Activated CD8-positive, alpha-beta T cell treated with anti-CD3 and anti-CD28 coated beads for 36 hours (primary cell): ENCODE measurements at regions not wholly inside any gene's neighbourhood (a gene's known extent, or its start where the extent isn't known, plus 50 kb on each side); places are given as distances from the start of the nearest gene placed in this dataset.

Experiments
- ATAC-seq: fragments of 200-7000 bp; cut with Tn5 transposase; one replicate; pipeline ENCODE4 v1.10.0; 2021; ENCODE audit warnings: mild to moderate bottlenecking, moderate library complexity
- CTCF ChIA-PET: fragments of 350-600 bp; sonication (Branson Sonifier 250); formaldehyde crosslinking; loops from one replicate; lab custom pipeline; 2021; ENCODE audit warnings: antibody characterized with exemption; lab: Charles Lee
- POLR2A ChIA-PET: fragments of 350-600 bp; sonication (Branson Sonifier 250); formaldehyde crosslinking; loops from one replicate; lab custom pipeline; 2021; ENCODE audit warnings: antibody characterized with exemption; lab: Charles Lee
- DNase-seq: peaks from one replicate; pipeline ENCODE4 v3.0.0-alpha.2; 2020
- H3K27ac Mint-ChIP-seq: one replicate; pipeline ENCODE4 v1.8.0; 2021; ENCODE audit warnings: mild to moderate bottlenecking, mixed read lengths
- H3K27me3 Mint-ChIP-seq: one replicate; pipeline ENCODE4 v1.8.0; 2021; ENCODE audit warnings: mixed read lengths
- H3K36me3 Mint-ChIP-seq: one replicate; pipeline ENCODE4 v1.8.0; 2021; ENCODE audit warnings: low read depth, mixed read lengths
- H3K4me1 Mint-ChIP-seq: one replicate; pipeline ENCODE4 v1.8.0; 2021; ENCODE audit warnings: low read depth, mixed read lengths
- H3K4me3 Mint-ChIP-seq: one replicate; pipeline ENCODE4 v1.8.0; 2021; ENCODE audit warnings: mild to moderate bottlenecking, moderate library complexity, mixed read lengths
- H3K9me3 Mint-ChIP-seq: one replicate; pipeline ENCODE4 v1.8.0; 2021; ENCODE audit warnings: mixed read lengths
- intact Hi-C: fragments of 100-400 bp; cut with micrococcal nuclease; formaldehyde crosslinking; loops from one replicate; pipeline ENCODE4 v1.10.0; 2022
- TF ChIP-seq, protein P1 (sequence below): fragments of 200-600 bp; IDR thresholded peaks from one replicate; pipeline ENCODE4 v1.8.0; 2022; ENCODE audit warnings: antibody characterized with exemption, mild to moderate bottlenecking

DNA sequence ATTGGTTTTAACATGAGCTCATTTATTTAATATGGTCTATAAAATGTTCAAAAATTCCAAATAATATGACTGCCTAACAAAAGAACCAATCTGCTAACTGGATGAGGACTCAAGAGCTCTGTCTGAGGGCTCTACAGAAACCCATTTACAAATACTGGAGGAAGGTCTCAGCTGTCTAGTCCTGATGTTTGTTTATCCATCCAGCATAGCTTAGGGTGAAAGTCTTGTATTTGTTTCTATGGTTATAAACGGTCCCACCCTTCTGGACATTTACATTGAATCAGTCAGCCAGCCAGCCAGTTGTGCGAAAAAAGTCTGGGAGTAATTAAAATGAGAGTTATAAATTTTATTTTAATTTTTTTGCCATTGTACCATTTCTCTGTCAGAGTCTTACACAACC, 220.7 kb downstream of the BMP4 start:
- peaks cover 3% of the 10 kb centered on the region for H3K9me3 Mint-ChIP-seq
- no peaks in the 10 kb centered on the region for H3K27me3 Mint-ChIP-seq
- TF ChIP-seq, protein P1, sequence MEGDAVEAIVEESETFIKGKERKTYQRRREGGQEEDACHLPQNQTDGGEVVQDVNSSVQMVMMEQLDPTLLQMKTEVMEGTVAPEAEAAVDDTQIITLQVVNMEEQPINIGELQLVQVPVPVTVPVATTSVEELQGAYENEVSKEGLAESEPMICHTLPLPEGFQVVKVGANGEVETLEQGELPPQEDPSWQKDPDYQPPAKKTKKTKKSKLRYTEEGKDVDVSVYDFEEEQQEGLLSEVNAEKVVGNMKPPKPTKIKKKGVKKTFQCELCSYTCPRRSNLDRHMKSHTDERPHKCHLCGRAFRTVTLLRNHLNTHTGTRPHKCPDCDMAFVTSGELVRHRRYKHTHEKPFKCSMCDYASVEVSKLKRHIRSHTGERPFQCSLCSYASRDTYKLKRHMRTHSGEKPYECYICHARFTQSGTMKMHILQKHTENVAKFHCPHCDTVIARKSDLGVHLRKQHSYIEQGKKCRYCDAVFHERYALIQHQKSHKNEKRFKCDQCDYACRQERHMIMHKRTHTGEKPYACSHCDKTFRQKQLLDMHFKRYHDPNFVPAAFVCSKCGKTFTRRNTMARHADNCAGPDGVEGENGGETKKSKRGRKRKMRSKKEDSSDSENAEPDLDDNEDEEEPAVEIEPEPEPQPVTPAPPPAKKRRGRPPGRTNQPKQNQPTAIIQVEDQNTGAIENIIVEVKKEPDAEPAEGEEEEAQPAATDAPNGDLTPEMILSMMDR = no peak
- H3K4me3 Mint-ChIP-seq = no peak overlapping the region
- DNase-seq (no peak), ATAC-seq (no peak)
- intact Hi-C loops = no loop called here
- H3K4me1 Mint-ChIP-seq = no peaks in the 10 kb centered on the region
- POLR2A ChIA-PET = no interaction called here
- CTCF ChIA-PET = no interaction called here
- no peak overlapping the region for H3K27ac Mint-ChIP-seq
- no peaks in the 10 kb centered on the region for H3K36me3 Mint-ChIP-seq

DNA sequence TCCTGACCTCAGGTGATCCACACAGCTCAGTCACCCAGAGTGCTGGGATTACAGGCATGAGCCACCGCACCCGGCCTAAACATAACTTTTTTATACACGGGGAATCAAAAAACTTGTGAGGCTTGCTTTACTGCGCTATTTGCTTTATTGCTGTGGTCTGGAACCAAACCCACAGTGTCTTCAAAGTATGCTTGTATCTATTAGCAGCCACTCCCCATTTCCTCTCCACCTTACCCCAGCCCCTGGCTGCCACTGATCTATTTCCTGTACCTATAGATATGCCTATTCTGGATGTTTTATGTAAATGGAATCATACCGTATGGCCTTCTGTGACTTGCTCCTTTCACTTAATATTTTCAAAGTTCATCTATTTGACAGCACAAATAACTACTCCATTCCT, 233.4 kb downstream of the BMP4 start:
- POLR2A ChIA-PET = interaction anchor here (0.6 kb wide), 1 partner anchor 111 kb away, joined by 3 read pairs; no protein-coding TSS in a partner anchor
- DNase-seq = no peak
- Mint-ChIP-seq H3K27ac (no peak overlapping the region), H3K27me3 (no peaks in the 10 kb centered on the region), H3K4me3 (no peak overlapping the region), H3K9me3 (peaks cover 1% of the 10 kb centered on the region), H3K4me1 (no peaks in the 10 kb centered on the region), H3K36me3 (no peaks in the 10 kb centered on the region)
- ATAC-seq = no peak
- intact Hi-C loops = no loop called here
- CTCF ChIA-PET = no interaction called here
- TF ChIP-seq, protein P1 = no peak

DNA sequence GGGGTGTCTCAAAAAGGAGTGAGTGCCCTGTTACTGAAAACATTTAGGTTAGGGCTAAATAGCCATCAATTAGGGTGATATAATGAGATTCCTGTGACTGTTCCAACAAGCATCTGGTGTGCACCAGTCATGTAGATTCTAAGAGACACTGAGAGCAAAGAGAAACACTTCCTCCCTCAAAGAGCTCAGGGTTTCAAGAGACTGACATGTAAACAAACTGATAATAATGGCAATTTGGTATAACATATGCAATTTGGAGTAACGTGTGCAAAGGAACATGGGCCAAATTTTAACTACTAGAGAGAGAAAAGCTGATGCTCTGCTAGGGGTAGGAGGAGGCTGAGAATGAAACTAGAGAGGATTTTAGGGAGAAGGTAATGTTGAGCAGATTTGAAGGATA, 237.1 kb downstream of the BMP4 start:
- Mint-ChIP-seq H3K9me3 (peaks cover 1% of the 10 kb centered on the region), H3K36me3 (no peaks in the 10 kb centered on the region), H3K27me3 (no peaks in the 10 kb centered on the region), H3K27ac (no peak overlapping the region), H3K4me3 (no peak overlapping the region), H3K4me1 (no peaks in the 10 kb centered on the region)
- ATAC-seq = no peak
- CTCF ChIA-PET = no interaction called here
- DNase-seq = no peak
- POLR2A ChIA-PET = no interaction called here
- TF ChIP-seq, protein P1 = no peak
- intact Hi-C loops = no loop called here

DNA sequence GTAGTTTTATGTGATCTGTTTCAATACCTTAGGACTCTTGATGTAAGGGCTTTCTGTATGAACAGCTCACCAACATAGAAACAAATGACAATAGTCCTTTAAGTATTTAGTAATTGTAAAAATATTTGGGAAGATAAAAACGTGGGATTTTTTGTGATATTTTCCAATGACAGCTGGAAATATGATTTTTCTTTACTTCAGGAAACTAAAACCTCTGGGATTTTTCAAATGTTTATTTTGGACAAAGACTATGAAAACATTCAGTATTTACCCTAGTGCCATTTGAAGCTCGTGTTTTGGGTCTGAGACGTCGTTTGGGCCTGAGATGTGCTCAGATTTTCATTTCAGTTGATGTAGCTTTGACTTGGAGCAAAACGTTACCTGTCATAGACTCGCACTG, 240.0 kb downstream of the BMP4 start:
- H3K27ac Mint-ChIP-seq = no peak overlapping the region
- H3K36me3 Mint-ChIP-seq = no peaks in the 10 kb centered on the region
- intact Hi-C loops = no loop called here
- ChIA-PET CTCF (no interaction called here), POLR2A (no interaction called here)
- DNase-seq (no peak), ATAC-seq (no peak)
- no peaks in the 10 kb centered on the region for H3K27me3 Mint-ChIP-seq
- peaks cover 3% of the 10 kb centered on the region for H3K9me3 Mint-ChIP-seq
- TF ChIP-seq, protein P1 = no peak
- H3K4me1 Mint-ChIP-seq = no peaks in the 10 kb centered on the region
- H3K4me3 Mint-ChIP-seq = no peak overlapping the region

DNA sequence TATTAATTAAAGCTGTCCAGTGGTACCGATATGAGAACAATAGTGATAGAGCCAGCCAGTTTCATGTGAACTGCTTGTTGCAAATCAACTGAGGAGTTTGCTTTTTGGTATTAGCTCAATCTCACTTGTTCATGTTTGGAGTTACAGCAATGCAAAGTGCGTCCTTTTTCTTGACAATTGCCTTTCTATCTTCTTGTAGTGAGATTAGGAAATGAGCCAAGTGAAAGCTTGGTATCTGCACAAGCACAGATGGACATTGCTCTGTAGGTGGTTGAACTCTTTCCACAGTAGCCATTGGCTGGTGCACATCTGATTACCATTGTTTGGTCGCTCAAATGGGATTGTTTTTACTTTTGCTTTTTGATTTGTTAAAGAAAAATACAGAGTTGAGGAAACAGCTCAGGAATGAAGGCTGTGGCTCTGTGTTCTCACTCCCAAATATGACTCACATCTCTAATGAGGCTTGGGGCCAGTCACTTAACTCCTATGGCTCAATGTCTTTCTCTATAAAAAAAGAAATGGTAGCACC, 241.4 kb downstream of the BMP4 start:
- Mint-ChIP-seq H3K27me3 (no peaks in the 10 kb centered on the region), H3K4me1 (no peaks in the 10 kb centered on the region), H3K4me3 (no peak overlapping the region), H3K27ac (no peak overlapping the region), H3K36me3 (no peaks in the 10 kb centered on the region), H3K9me3 (peaks cover 3% of the 10 kb centered on the region)
- intact Hi-C loops = no loop called here
- ATAC-seq (no peak), DNase-seq (no peak)
- POLR2A ChIA-PET = no interaction called here
- TF ChIP-seq, protein P1 = no peak
- CTCF ChIA-PET = interaction anchor here (0.6 kb wide), 1 partner anchor 62 kb away, joined by 3 read pairs; no protein-coding TSS in a partner anchor
